ENCODE measurements at regions not wholly inside any gene's neighbourhood (a gene's known extent, or its start where the extent isn't known, plus 50 kb on each side); places are given as distances from the start of the nearest gene placed in this dataset.

DNA sequence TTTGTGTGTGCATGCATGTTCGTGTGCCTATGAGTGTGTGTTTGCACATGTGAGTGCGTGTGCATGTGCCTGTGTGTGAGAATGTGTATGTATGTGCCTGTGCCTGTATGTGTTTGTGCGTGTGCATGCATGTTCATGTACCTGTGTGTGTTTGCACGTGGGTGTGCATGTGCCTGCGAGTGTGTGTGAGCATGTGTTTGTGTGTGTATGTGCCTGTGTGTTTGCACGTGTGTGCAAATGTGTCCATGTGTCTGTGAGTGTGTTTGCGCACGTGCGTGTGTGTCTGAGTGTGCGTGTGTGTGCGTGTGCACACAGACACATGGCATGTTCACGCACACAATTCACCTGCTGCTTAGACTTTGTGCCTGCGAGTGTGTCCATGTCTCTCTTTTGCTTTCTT lies 853.5 kb upstream of the SALL3 start:
- no peaks in the 10 kb centered on the region for H3K36me3 ChIP-seq (ENCODE audit: insufficient read depth, low read length, poor library complexity, severe bottlenecking)
- POLR2A ChIA-PET (ENCODE audit: low non-redundant PET), result no interaction called here

DNA sequence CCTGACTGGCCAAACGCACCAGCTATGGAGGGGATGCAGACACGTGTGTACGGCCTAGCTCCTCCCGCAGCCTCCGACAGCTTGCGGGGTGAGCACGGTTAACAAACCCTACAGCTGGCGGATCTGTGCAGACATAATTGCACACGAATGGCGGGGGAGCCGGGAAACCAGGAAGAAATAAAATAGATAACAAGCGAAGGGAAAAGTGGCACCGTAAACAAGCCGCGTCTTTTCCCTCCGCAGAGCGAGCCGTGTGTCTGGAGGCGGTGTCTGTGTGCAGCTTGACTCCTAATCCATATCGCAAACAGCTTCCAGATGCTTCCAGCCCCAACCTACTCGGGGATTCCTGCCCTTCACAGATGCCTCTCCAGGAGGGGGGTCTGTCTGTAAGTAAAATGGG lies 853.1 kb upstream of the SALL3 start:
- Histone ChIP-seq H3K4me1 (ENCODE audit: insufficient read depth, low read length, poor library complexity, severe bottlenecking) (no peaks in the 10 kb centered on the region), H3K4me3 (ENCODE audit: low read depth, low read length, poor library complexity, severe bottlenecking) (no peak overlapping the region), H3K27ac (ENCODE audit: low read depth, low read length, poor library complexity, severe bottlenecking) (no peak overlapping the region), H3K27me3 (replicated peaks; ENCODE audit: insufficient read depth, low read depth, low read length, poor library complexity) (no peaks in the 10 kb centered on the region), H3K9me3 (ENCODE audit: low read depth, low read length, poor library complexity, severe bottlenecking) (peaks cover 46% of the 10 kb centered on the region), H3K36me3 (ENCODE audit: insufficient read depth, low read length, poor library complexity, severe bottlenecking) (no peaks in the 10 kb centered on the region)
- CTCF ChIA-PET, result no interaction called here
- TF ChIP-seq, protein P1, sequence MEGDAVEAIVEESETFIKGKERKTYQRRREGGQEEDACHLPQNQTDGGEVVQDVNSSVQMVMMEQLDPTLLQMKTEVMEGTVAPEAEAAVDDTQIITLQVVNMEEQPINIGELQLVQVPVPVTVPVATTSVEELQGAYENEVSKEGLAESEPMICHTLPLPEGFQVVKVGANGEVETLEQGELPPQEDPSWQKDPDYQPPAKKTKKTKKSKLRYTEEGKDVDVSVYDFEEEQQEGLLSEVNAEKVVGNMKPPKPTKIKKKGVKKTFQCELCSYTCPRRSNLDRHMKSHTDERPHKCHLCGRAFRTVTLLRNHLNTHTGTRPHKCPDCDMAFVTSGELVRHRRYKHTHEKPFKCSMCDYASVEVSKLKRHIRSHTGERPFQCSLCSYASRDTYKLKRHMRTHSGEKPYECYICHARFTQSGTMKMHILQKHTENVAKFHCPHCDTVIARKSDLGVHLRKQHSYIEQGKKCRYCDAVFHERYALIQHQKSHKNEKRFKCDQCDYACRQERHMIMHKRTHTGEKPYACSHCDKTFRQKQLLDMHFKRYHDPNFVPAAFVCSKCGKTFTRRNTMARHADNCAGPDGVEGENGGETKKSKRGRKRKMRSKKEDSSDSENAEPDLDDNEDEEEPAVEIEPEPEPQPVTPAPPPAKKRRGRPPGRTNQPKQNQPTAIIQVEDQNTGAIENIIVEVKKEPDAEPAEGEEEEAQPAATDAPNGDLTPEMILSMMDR (conservative IDR thresholded peaks at IDR 0.05; ENCODE audit: low read depth, low read length), result no peak
- no peak for TF ChIP-seq EZH2 (IDR thresholded peaks at IDR 0.05; ENCODE audit: borderline replicate concordance, low read depth, low read length, poor library complexity, severe bottlenecking)
- no TSS peak for BruUV-seq (replicated peaks)
- DNase-seq (ENCODE audit: low spot score), result no peak
- intact Hi-C loops (cut with micrococcal nuclease; ENCODE audit: unreplicated experiment), result no loop called here
- POLR2A ChIA-PET (ENCODE audit: low non-redundant PET), result no interaction called here

More for the DNA sequence above, 853.5 kb upstream of the SALL3 start:
- Histone ChIP-seq H3K4me1 (ENCODE audit: insufficient read depth, low read length, poor library complexity, severe bottlenecking) (no peaks in the 10 kb centered on the region), H3K4me3 (ENCODE audit: low read depth, low read length, poor library complexity, severe bottlenecking) (no peak overlapping the region), H3K9me3 (ENCODE audit: low read depth, low read length, poor library complexity, severe bottlenecking) (peaks cover 47% of the 10 kb centered on the region), H3K27ac (ENCODE audit: low read depth, low read length, poor library complexity, severe bottlenecking) (no peak overlapping the region), H3K27me3 (replicated peaks; ENCODE audit: insufficient read depth, low read depth, low read length, poor library complexity) (no peaks in the 10 kb centered on the region)
- intact Hi-C loops (cut with micrococcal nuclease; ENCODE audit: unreplicated experiment), result no loop called here
- CTCF ChIA-PET, result no interaction called here
- DNase-seq (ENCODE audit: low spot score), result no peak
- TF ChIP-seq EZH2 (IDR thresholded peaks at IDR 0.05; ENCODE audit: borderline replicate concordance, low read depth, low read length, poor library complexity, severe bottlenecking), result no peak
- TF ChIP-seq, protein P1 (conservative IDR thresholded peaks at IDR 0.05; ENCODE audit: low read depth, low read length), result no peak
- BruUV-seq (replicated peaks), result no TSS peak

DNA sequence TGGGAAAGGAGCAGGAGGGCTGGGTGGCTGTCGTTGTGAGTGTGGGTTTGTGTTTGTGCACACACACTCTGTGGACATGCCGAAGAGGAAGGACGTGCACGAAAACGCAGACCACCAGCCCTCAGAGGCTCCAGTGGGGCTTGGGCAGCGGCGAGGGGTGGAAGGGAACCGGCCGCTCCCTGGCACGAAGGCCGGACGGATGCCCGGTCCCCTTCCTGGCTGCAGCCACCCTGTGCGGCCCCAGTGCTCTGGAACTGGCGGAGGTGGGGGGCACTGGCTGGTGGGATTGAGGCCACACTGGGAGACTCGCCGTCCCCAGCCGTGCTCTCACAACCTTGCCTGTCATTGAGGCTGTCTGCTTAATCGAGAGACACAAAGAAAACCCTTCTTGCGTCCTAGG lies 852.6 kb upstream of the SALL3 start:
- ChIA-PET POLR2A (ENCODE audit: low non-redundant PET) (no interaction called here), CTCF (no interaction called here)

More for the DNA sequence above, 852.6 kb upstream of the SALL3 start:
- H3K4me3 ChIP-seq (ENCODE audit: low read depth, low read length, poor library complexity, severe bottlenecking), result no peak overlapping the region
- H3K4me1 ChIP-seq (ENCODE audit: insufficient read depth, low read length, poor library complexity, severe bottlenecking), result no peaks in the 10 kb centered on the region
- H3K27me3 ChIP-seq (replicated peaks; ENCODE audit: insufficient read depth, low read depth, low read length, poor library complexity), result no peaks in the 10 kb centered on the region
- peaks cover 41% of the 10 kb centered on the region for H3K9me3 ChIP-seq (ENCODE audit: low read depth, low read length, poor library complexity, severe bottlenecking)
- intact Hi-C loops (cut with micrococcal nuclease; ENCODE audit: unreplicated experiment), result no loop called here
- no peak for TF ChIP-seq EZH2 (IDR thresholded peaks at IDR 0.05; ENCODE audit: borderline replicate concordance, low read depth, low read length, poor library complexity, severe bottlenecking)
- TF ChIP-seq, protein P1 (conservative IDR thresholded peaks at IDR 0.05; ENCODE audit: low read depth, low read length), result no peak
- H3K36me3 ChIP-seq (ENCODE audit: insufficient read depth, low read length, poor library complexity, severe bottlenecking), result no peaks in the 10 kb centered on the region
- BruUV-seq (replicated peaks), result no TSS peak
- DNase-seq (ENCODE audit: low spot score), result no peak
- no peak overlapping the region for H3K27ac ChIP-seq (ENCODE audit: low read depth, low read length, poor library complexity, severe bottlenecking)
